GM18870 (cell line): ENCODE measurements at regions not wholly inside any gene's neighbourhood (a gene's known extent, or its start where the extent isn't known, plus 50 kb on each side); places are given as distances from the start of the nearest gene placed in this dataset.

Experiments
- ATAC-seq: cut with Tn5 transposase; IDR thresholded peaks from one replicate; pipeline ENCODE4 v1.9.1; 2021; ENCODE audit warnings: moderate library complexity; ENCODE audit not compliant: unreplicated experiment

- no peak for ATAC-seq
Observed at GRCh38 chr11:62030071-62030684, 62.7 kb upstream of the FTH1 start.

DNA sequence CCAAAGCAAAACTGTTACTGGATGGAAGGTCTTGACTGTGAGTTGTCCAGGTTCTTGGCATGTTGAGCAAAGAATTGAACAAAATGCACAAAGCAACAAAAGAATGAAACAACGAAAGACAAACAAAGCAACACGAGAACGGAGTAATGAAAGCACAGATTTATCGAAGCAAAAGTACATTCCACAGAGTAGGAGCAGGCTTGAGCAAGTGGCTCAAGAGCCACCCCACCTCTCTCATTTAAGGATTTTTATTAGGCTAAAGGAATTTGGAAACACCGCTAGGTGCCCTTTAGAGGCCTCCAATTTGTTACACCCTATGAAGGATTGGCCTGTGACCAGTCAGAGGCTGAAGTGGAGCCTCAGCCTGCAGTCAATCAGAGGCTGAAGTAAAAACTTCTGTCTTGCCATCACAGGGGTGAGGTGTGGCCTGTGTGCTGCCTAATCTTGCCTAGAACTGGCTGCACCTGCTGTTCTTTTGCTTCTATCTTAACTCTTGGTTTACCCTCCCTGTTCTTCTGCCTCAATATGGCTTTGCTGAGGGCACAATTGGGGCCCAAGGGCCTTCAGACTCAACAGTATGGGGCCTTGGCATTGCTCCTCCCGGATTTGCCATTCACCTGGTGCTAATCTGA is 59.4 kb upstream of the FTH1 start:
- ATAC-seq, result no peak

GRCh38 chr11:62025487-62026105 is 58.2 kb upstream of the FTH1 start:
- peak; percentile 69 for ATAC-seq

GRCh38 chr11:62024936-62025486 is 57.6 kb upstream of the FTH1 start:
- ATAC-seq, result no peak

DNA sequence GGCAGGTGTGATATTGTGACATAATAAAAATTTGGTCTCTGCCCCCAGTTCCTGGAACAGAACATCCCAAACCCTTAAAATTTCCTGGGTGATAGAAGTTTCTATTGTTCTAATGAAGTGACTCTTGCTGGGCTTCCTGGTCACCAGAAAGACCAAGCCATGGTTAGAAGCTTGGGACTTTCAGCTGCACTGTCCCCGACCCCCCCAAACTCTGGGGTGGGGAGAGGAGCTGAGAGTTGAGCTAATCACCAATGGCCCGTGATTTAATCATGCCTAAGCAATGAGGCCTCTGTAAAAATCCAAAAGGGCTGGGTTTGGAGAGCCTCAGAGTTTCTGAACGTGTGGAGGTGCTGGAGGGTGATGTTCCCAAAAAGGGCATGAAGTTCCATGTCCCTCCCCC is 54.8 kb upstream of the FTH1 start:
- no peak for ATAC-seq

GRCh38 chr11:62020661-62021060 is 53.2 kb upstream of the FTH1 start:
- no peak for ATAC-seq

DNA sequence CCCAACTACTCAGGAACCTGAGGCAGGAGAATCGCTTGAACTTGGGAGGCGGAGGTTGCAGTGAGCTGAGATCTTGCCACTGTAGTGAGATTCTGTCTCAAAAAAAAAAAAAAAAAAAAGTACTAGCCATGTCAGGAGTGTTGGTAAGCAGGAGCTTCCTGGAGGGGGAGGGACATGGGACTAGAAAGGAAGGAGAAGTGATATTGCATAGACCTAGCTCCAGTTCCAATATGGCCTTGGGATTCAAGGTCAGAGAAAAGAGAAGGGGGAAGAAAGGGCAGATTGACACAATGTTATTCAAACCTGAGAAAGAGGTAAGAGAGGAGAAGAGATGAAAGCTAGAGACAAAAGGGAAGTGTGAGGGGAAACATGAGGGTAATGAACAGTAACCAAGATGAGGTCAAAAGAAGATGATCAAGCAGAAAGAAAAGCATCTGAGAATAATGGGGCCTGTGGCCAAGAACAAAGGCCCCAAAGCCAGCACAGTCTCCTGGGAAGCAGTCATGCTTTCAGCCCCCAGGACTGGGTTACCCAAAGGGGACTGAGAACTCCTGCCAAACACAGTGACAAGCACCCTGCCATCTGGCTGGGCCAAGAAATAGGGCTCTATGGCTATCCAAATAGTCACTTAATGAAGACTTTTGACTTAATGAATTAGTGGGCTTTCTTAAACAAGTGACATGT is 51.7 kb upstream of the FTH1 start:
- ATAC-seq, result no peak

- no peak for ATAC-seq
Observed at GRCh38 chr11:62017878-62018655, 50.6 kb upstream of the FTH1 start.
